ENCODE measurements at regions not wholly inside any gene's neighbourhood (a gene's known extent, or its start where the extent isn't known, plus 50 kb on each side); places are given as distances from the start of the nearest gene placed in this dataset.

GRCh38 chr3:30449290-30449632 lies 157.1 kb upstream of the TGFBR2 start:
- no peaks in the 10 kb centered on the region for H4K20me1 ChIP-seq (ENCODE audit: insufficient read depth)
- no peaks in the 10 kb centered on the region for H3K36me3 ChIP-seq (ENCODE audit: insufficient read depth, low read length)
- no peaks in the 10 kb centered on the region for H3K27me3 ChIP-seq (ENCODE audit: insufficient read depth, low read depth, low read length)
- H3K4me3 ChIP-seq (ENCODE audit: low read length), result no peak overlapping the region
- TF ChIP-seq TAF1 (IDR thresholded peaks at IDR 0.05; ENCODE audit: low read depth) (no peak), EP300 (conservative IDR thresholded peaks at IDR 0.05; ENCODE audit: poor library complexity, severe bottlenecking) (no peak)
- H3K27ac ChIP-seq (ENCODE audit: low read length), result no peak overlapping the region
- no peaks in the 10 kb centered on the region for H3K9me3 ChIP-seq (ENCODE audit: low read length)
- no peaks in the 10 kb centered on the region for H3K9me2 ChIP-seq (ENCODE audit: insufficient read depth, low read length)
- no peak overlapping the region for H3K9ac ChIP-seq (ENCODE audit: low read length)
- no peaks in the 10 kb centered on the region for H3F3A ChIP-seq (ENCODE audit: insufficient read depth, low read length, poor library complexity, severe bottlenecking)
- no peak overlapping the region for H3K4me2 ChIP-seq (ENCODE audit: low read length)
- no peaks in the 10 kb centered on the region for H3K79me2 ChIP-seq (replicated peaks; ENCODE audit: insufficient read depth, low read length)
- H2AFZ ChIP-seq (ENCODE audit: low read depth, low read length), result no peak overlapping the region

- Histone ChIP-seq H3K9me3 (ENCODE audit: low read length) (no peaks in the 10 kb centered on the region), H3K9me2 (ENCODE audit: insufficient read depth, low read length) (no peaks in the 10 kb centered on the region), H2AFZ (ENCODE audit: low read depth, low read length) (no peak overlapping the region), H3K9ac (ENCODE audit: low read length) (no peak overlapping the region), H3K79me2 (replicated peaks; ENCODE audit: insufficient read depth, low read length) (no peaks in the 10 kb centered on the region), H3F3A (ENCODE audit: insufficient read depth, low read length, poor library complexity, severe bottlenecking) (no peaks in the 10 kb centered on the region), H3K4me3 (ENCODE audit: low read length) (no peak overlapping the region), H4K20me1 (ENCODE audit: insufficient read depth) (no peaks in the 10 kb centered on the region), H3K27me3 (ENCODE audit: insufficient read depth, low read depth, low read length) (no peaks in the 10 kb centered on the region), H3K27ac (ENCODE audit: low read length) (no peak overlapping the region), H3K36me3 (ENCODE audit: insufficient read depth, low read length) (no peaks in the 10 kb centered on the region), H3K4me2 (ENCODE audit: low read length) (no peak overlapping the region)
- no peak for TF ChIP-seq TAF1 (IDR thresholded peaks at IDR 0.05; ENCODE audit: low read depth)
- TF ChIP-seq MXI1 (conservative IDR thresholded peaks at IDR 0.05; ENCODE audit: poor library complexity, severe bottlenecking), result no peak
- no peak for TF ChIP-seq EZH2 (IDR thresholded peaks at IDR 0.05; ENCODE audit: borderline replicate concordance, insufficient read depth, low read length, poor library complexity, severe bottlenecking)
- TF ChIP-seq REST (IDR thresholded peaks at IDR 0.05; ENCODE audit: borderline replicate concordance), result no peak
- TF ChIP-seq POLR2AphosphoS5 (IDR thresholded peaks at IDR 0.05), result no peak
- no peak for TF ChIP-seq CTCF (IDR thresholded peaks at IDR 0.05; ENCODE audit: poor library complexity, severe bottlenecking)
- TF ChIP-seq RAD21 (conservative IDR thresholded peaks at IDR 0.05), result no peak
- no peak for TF ChIP-seq EP300 (conservative IDR thresholded peaks at IDR 0.05; ENCODE audit: poor library complexity, severe bottlenecking)
- no peak for TF ChIP-seq SMC3 (conservative IDR thresholded peaks at IDR 0.05; ENCODE audit: poor library complexity)
These were observed 154.0 kb upstream of the TGFBR2 start for GRCh38 chr3:30452446-30452845.

Measured in neural cell (in vitro differentiated cells).